A549 (cell line): ENCODE measurements at regions not wholly inside any gene's neighbourhood (a gene's known extent, or its start where the extent isn't known, plus 50 kb on each side); places are given as distances from the start of the nearest gene placed in this dataset.

Experiments
- ATAC-seq, 2 experiments: fragments of 200-7000 bp in 1 of 2; fragments of >200 bp in 1 of 2; cut with Nextera tagmentation in 1 of 2; cut with Tn5 transposase in 1 of 2; 3 replicates each; pipeline versions ENCODE4 v1.8.0 to v1.9.1; 2018 to 2020; ENCODE audit warnings: mild to moderate bottlenecking in 1 of 2, moderate library complexity in 1 of 2
- CTCF ChIA-PET: fragments of 300-600 bp; sonication (Branson Sonifier 250); formaldehyde crosslinking; extraction: SDS; loops from one replicate; lab custom pipeline; 2021; ENCODE audit warnings: antibody characterized with exemption, inconsistent platforms; lab: Yijun Ruan, JAX
- POLR2A ChIA-PET: fragments of 350-600 bp; formaldehyde crosslinking; extraction: SDS; loops from one replicate; lab custom pipeline; 2021; ENCODE audit warnings: antibody characterized with exemption, inconsistent platforms; lab: Yijun Ruan, JAX
- DNase-seq, 2 experiments: peaks; one replicate each; pipeline versions ENCODE4 v3.0.0 to v3.0.0-alpha.2; 2011 to 2016; ENCODE audit warnings: low read depth in 1 of 2, low spot score in 1 of 2
- FAIRE-seq: peaks from 2 replicates; lab custom pipeline; 2011; peaks lifted over from hg19 to GRCh38; lab: Jason Lieb, UNC
- H3K27ac ChIP-seq, 2 experiments: fragments of >200 bp; sonication (Bioruptor Twin); formaldehyde crosslinking; 3 replicates each; pipeline ENCODE4 v1.5.1; 2016 to 2017
- H3K4me1 ChIP-seq: fragments of >200 bp; sonication (Bioruptor Twin); formaldehyde crosslinking; 3 replicates; pipeline ENCODE4 v1.6.1; 2016
- H3K4me2 ChIP-seq: fragments of >200 bp; sonication (Bioruptor Twin); formaldehyde crosslinking; 3 replicates; pipeline ENCODE4 v1.6.1; 2016
- H3K4me3 ChIP-seq: fragments of >200 bp; sonication (Bioruptor Twin); formaldehyde crosslinking; 3 replicates; pipeline ENCODE4 v1.5.1; 2016
- H3K9me3 ChIP-seq: fragments of >200 bp; sonication (Bioruptor Twin); formaldehyde crosslinking; 3 replicates; pipeline ENCODE4 v1.6.1; 2016
- BHLHE40 ChIP-seq: IDR thresholded peaks from 2 replicates; pipeline ENCODE4 v1.6.1; 2012; ENCODE audit warnings: low read depth, low read length, inconsistent platforms
- CBX2 ChIP-seq: fragments of 200-600 bp; sonication (generic); IDR thresholded peaks from 2 replicates; pipeline ENCODE4 v1.6.1; 2016; ENCODE audit warnings: low read depth, mild to moderate bottlenecking, borderline replicate concordance
- CHD2 ChIP-seq: fragments of 150-350 bp; IDR thresholded peaks from 2 replicates; pipeline ENCODE4 v1.6.1; 2014; ENCODE audit warnings: low read length; ENCODE audit not compliant: partially characterized antibody
- EHMT2 ChIP-seq: fragments of 200-600 bp; sonication (generic); IDR thresholded peaks from 2 replicates; pipeline ENCODE4 v1.6.1; 2016; ENCODE audit warnings: antibody characterized with exemption, low read depth, mild to moderate bottlenecking, moderate library complexity
- ELK1 ChIP-seq: fragments of 150-350 bp; IDR thresholded peaks from 2 replicates; pipeline ENCODE4 v1.6.1; 2014; ENCODE audit warnings: low read depth, mild to moderate bottlenecking, low read length
- EP300 ChIP-seq, 2 experiments: fragments of >200 bp; sonication (Bioruptor Twin); formaldehyde crosslinking; IDR thresholded peaks; 2 replicates in 1 of 2; 3 replicates in 1 of 2; pipeline ENCODE4 v1.6.1; 2016 to 2017
- ESRRA ChIP-seq: fragments of 150-350 bp; IDR thresholded peaks from 2 replicates; pipeline ENCODE4 v1.6.1; 2014; ENCODE audit warnings: mild to moderate bottlenecking, low read length, borderline replicate concordance
- FOSB ChIP-seq: fragments of 250-450 bp; sonication (Bioruptor Pico); IDR thresholded peaks from 2 replicates; pipeline ENCODE4 v1.5.0; 2020; ENCODE audit warnings: mild to moderate bottlenecking, moderate library complexity
- FOXS1 ChIP-seq: fragments of 250-450 bp; sonication (Bioruptor Pico); IDR thresholded peaks from 2 replicates; pipeline ENCODE4 v1.5.0; 2020; ENCODE audit warnings: mild to moderate bottlenecking, moderate library complexity
- HMGXB4 ChIP-seq: fragments of 250-450 bp; sonication (Bioruptor Pico); IDR thresholded peaks from 2 replicates; pipeline ENCODE4 v1.5.0; 2021; ENCODE audit warnings: mild to moderate bottlenecking, moderate library complexity, borderline replicate concordance
- HOXA7 ChIP-seq: fragments of 250-450 bp; sonication (Bioruptor Pico); IDR thresholded peaks from 2 replicates; pipeline ENCODE4 v1.5.0; 2020; ENCODE audit warnings: mild to moderate bottlenecking, moderate library complexity
- KDM5A ChIP-seq: fragments of 200-600 bp; sonication (generic); IDR thresholded peaks from 2 replicates; pipeline ENCODE4 v1.6.1; 2016; ENCODE audit warnings: antibody characterized with exemption, mild to moderate bottlenecking
- MAFK ChIP-seq: fragments of 450-650 bp; IDR thresholded peaks from 2 replicates; pipeline ENCODE4 v1.6.1; 2014; ENCODE audit not compliant: partially characterized antibody
- MAZ ChIP-seq: fragments of 150-350 bp; IDR thresholded peaks from 2 replicates; pipeline ENCODE4 v1.6.1; 2014; ENCODE audit warnings: antibody characterized with exemption, low read depth, low read length, borderline replicate concordance
- NFE2L2 ChIP-seq: fragments of 150-350 bp; conservative IDR thresholded peaks from 2 replicates; pipeline ENCODE4 v1.6.1; 2014; ENCODE audit warnings: low read length
- POLR2A ChIP-seq: IDR thresholded peaks from 2 replicates; pipeline ENCODE4 v1.6.1; 2012; ENCODE audit warnings: mild to moderate bottlenecking, low read length
- RAD21 ChIP-seq, 2 experiments: fragments of >200 bp in 1 of 2; sonication (Bioruptor Twin) in 1 of 2; formaldehyde crosslinking in 1 of 2; IDR thresholded peaks in 1 of 2; conservative IDR thresholded peaks in 1 of 2; 2 replicates in 1 of 2; 3 replicates in 1 of 2; pipeline ENCODE4 v1.6.1; 2012 to 2018; ENCODE audit warnings: inconsistent platforms in 1 of 2
- RFX5 ChIP-seq: fragments of 450-650 bp; IDR thresholded peaks from 2 replicates; pipeline ENCODE4 v1.7.1; 2014; ENCODE audit warnings: antibody characterized with exemption, mild to moderate bottlenecking, moderate library complexity
- RNF2 ChIP-seq: fragments of 200-600 bp; sonication (generic); IDR thresholded peaks from 2 replicates; pipeline ENCODE4 v1.6.1; 2016; ENCODE audit warnings: low read depth, mild to moderate bottlenecking, antibody characterized with exemption, moderate library complexity, borderline replicate concordance
- ZC3H11A ChIP-seq: fragments of 450-650 bp; IDR thresholded peaks from 2 replicates; pipeline ENCODE4 v1.6.1; 2014; ENCODE audit warnings: antibody characterized with exemption, mild to moderate bottlenecking
- ZFP36 ChIP-seq: fragments of 450-650 bp; IDR thresholded peaks from 2 replicates; pipeline ENCODE4 v1.6.1; 2014; ENCODE audit warnings: borderline replicate concordance; ENCODE audit not compliant: partially characterized antibody
- WGBS: methylation state at CpG from one replicate; pipeline ENCODE4 v1.1.6; 2017; ENCODE audit errors: missing lambda C conversion rate; 5-methylcytosine and 5-hydroxymethylcytosine counted together
- small RNA-seq, 6 experiments: library from RNA; depleted of rRNA; stranded (forward); fragments of <200 nt; gene quantifications; one replicate each; pipeline ENCODE3, GENCODE V24; 2012
- TF ChIP-seq, protein P1 (sequence below): IDR thresholded peaks from 2 replicates; pipeline ENCODE4 v1.6.1; 2012

DNA sequence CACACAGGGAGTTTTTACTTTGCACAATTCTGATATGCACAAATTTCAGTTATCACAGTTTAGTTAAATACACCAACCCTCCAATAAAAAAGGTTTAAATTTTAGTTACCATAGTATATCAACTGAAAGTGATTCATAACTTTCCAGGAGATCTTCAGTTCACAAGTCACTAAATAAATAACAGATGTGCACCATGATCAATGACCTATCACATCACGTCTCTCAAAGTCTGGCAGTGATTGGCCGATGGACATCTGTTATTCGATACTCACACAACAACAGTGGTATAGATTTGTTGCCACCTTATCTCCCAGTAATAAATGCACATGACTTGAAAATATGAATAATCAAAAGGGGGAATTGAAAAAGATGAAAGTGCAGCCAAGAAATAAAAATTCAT, 66.8 kb upstream of the PTCHD4 start:
- Histone ChIP-seq H3K4me2 (no peak overlapping the region), H3K9me3 (no peaks in the 10 kb centered on the region), H3K4me1 (no peaks in the 10 kb centered on the region), H3K4me3 (no peak overlapping the region), H3K27ac (no peak overlapping the region)
- no peak for TF ChIP-seq RFX5
- no peak for TF ChIP-seq POLR2A
- DNase-seq, result no peak
- no peak for ATAC-seq
- WGBS, result 67% methylated on average over 3 of the region's 3 CpGs
- FAIRE-seq, result no peak
- POLR2A ChIA-PET, result no interaction called here
- CTCF ChIA-PET, result no interaction called here

DNA sequence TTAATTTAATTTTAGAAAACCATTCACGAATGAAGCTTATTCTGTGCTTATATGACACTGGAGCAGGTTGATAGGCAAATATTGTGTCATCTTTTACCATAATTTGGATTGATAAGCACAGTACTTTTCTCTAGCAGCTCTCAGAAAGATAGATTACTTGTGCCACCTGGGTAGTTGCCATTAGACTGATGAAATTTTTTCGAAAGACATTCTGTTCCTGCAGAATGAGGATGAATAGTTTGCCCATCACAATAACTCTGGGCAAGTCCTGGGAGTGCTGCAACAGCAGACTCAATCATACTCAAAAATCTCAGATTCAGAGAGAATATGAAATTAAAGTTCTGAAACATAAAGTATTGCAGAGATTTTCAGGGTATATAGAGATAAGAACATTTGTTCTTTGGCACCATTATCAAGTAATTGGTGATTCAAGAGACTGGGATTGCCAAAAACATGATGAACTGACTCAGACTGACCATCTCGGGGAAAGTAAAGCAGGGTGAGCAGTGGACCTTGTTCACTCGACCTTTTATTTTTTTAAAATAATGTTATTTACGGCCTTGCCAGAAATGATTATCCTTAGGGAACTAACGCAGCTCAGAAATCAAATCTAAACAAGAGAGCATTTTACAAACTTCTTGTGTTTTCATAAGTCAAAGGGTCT, 65.8 kb upstream of the PTCHD4 start:
- H3K9me3 ChIP-seq, result no peaks in the 10 kb centered on the region
- 47% methylated on average over 6 of the region's 6 CpGs for WGBS
- TF ChIP-seq HMGXB4 (CRISPR knock-in tag) (no peak), CBX2 (no peak), RNF2 (no peak), ELK1 (no peak), NFE2L2 (no peak), BHLHE40 (no peak)
- POLR2A ChIA-PET, result no interaction called here
- ATAC-seq (no peak), FAIRE-seq (no peak), DNase-seq (no peak)
- CTCF ChIA-PET, result no interaction called here
- H3K4me1 ChIP-seq, result no peaks in the 10 kb centered on the region
- no peak overlapping the region for H3K27ac ChIP-seq
- no peak overlapping the region for H3K4me3 ChIP-seq
- H3K4me2 ChIP-seq, result no peak overlapping the region

DNA sequence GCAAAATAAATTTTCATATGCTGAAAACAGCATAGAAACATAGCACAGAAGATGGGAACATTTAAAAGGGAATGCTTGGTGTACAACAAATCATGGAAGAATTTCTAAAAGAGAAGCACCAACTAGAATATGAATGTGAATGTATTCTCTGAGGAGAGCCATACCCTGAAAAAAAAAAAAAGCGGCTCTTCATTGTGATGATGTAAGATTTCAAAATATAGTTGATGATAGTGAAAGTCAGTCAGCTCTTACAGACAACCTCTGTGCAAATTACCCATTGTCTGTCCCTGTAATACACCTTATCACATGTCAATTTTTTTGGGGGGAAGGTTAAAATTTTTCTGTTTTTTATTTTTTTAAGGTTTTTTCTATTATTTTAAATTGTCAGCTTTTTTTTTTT, 58.6 kb upstream of the PTCHD4 start:
- no peak overlapping the region for H3K4me3 ChIP-seq
- 89% methylated on average over 1 of the region's 1 CpG for WGBS
- ChIA-PET POLR2A (no interaction called here), CTCF (interaction anchor here (0.6 kb wide), 2 partner anchors 585 to 815 kb away, joined by 3 to 4 read pairs; no protein-coding TSS in a partner anchor)
- no peaks in the 10 kb centered on the region for H3K9me3 ChIP-seq
- FAIRE-seq (no peak), DNase-seq (no peak), ATAC-seq (no peak)
- H3K27ac ChIP-seq, result no peak overlapping the region
- no peak overlapping the region for H3K4me2 ChIP-seq
- TF ChIP-seq FOXS1, result no peak
- TF ChIP-seq EP300 (IDR thresholded peaks at IDR 0.05), result no peak
- no peak for TF ChIP-seq RAD21 (conservative IDR thresholded peaks at IDR 0.05 in 1 of 2, IDR thresholded peaks at IDR 0.05 in 1 of 2)
- no peak for TF ChIP-seq MAZ
- no peak for TF ChIP-seq CBX2
- no peak for TF ChIP-seq FOSB (CRISPR knock-in tag)
- TF ChIP-seq, protein P1, sequence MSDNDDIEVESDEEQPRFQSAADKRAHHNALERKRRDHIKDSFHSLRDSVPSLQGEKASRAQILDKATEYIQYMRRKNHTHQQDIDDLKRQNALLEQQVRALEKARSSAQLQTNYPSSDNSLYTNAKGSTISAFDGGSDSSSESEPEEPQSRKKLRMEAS, result no peak
- TF ChIP-seq ZC3H11A, result no peak
- TF ChIP-seq HOXA7 (CRISPR knock-in tag), result no peak
- TF ChIP-seq CHD2, result no peak
- no peak for TF ChIP-seq KDM5A
- TF ChIP-seq ZFP36, result no peak
- TF ChIP-seq ESRRA, result no peak
- no peak for TF ChIP-seq EHMT2
- TF ChIP-seq POLR2A, result no peak
- no peak for TF ChIP-seq MAFK
- no peaks in the 10 kb centered on the region for H3K4me1 ChIP-seq

Small RNA genes lying in the stretch of these regions (small RNA-seq; reads per million reads assigned to genes)
- gene FO393413.1, result 0 reads per million in 6 experiments
- gene RNU7-65P, result 0 reads per million in 6 experiments
